Epidermal melanocyte (primary cell): ENCODE measurements at regions not wholly inside any gene's neighbourhood (a gene's known extent, or its start where the extent isn't known, plus 50 kb on each side); places are given as distances from the start of the nearest gene placed in this dataset.
"Not testable (repeated sequence)": the region's sequence is repeated elsewhere in the genome, so short reads cannot be mapped to it uniquely, and the experiment has no call there.

Experiments
- DNase-seq: peaks from one replicate; pipeline ENCODE4 v3.0.0; 2011; ENCODE audit warnings: low spot score; ENCODE audit not compliant: insufficient read length

DNA sequence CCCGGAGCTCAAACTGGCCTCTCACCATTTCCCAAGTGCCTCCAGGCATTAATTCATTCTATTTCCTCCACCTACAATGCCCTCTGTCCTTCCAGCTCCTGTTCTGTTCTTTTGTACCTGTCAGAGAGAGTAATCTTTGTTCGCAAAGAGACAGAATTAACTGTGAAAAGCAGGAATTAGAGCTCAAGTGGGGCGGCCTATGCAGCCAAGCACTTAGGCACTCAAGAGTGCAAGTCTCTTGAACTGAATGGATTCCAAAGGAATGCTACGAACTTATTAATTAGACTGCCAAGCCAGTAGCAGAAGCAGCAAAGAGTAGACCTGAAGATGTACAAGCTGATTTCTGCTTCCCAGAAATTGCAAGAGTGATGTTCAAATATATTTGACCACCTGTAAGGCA lies 338.3 kb upstream of the AUTS2 start:
- no peak for DNase-seq

DNA sequence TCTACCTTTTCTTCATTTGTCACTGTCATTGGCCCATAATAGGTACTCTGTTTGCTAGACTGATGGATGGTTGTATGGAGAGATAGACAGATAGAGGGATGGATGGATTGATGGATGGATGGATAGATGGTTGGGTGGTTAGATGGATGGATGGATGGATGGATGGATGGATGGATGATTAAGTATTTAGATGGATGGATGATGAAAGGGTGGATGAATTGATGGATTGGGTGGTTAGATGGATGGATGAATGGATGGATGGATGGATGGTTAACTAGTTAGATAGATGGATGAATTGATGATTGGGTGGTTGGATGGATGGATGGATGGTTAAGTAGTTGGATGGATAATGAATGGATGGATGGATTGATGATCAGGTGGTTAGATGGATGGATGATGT lies 334.7 kb upstream of the AUTS2 start:
- no peak for DNase-seq

DNA sequence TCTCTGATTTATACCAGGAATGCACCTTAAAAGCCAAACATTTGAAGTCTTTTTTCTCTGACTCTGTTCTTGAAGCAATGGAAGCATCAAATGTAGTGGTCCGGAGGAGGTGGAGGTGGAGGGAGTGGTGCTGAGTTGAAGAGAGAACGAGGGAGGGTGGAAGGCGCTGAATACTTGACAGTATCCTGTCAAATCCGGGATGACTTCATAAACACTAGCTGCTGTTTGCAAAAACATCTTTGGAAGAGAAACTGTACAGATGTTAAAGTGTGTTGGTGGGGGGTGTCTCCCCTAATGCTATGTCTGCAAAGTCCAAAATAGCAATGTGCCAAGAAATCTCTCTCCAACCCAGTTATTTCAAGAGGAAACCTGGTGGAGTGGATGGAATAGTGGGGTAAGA lies 328.5 kb upstream of the AUTS2 start:
- no peak for DNase-seq

DNA sequence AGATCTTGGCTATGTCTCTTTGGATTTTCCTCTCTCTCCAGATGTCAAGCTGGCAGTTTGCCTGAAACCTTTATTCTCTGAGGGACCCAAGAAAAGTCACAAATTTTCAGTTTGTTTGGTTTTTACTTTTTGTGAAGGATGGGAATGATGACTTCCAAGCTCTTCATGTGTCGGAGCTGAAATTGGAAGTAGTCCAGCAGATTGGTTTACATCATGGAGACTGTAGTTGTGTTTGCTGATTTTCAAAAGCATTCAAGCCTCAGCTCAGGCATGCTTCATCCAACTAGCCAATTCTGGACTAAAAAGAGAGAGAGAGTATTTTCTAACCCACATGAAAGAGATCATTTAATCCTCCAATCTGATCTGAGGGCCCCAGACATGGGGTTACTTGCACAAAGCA lies 326.2 kb upstream of the AUTS2 start:
- no peak for DNase-seq

DNA sequence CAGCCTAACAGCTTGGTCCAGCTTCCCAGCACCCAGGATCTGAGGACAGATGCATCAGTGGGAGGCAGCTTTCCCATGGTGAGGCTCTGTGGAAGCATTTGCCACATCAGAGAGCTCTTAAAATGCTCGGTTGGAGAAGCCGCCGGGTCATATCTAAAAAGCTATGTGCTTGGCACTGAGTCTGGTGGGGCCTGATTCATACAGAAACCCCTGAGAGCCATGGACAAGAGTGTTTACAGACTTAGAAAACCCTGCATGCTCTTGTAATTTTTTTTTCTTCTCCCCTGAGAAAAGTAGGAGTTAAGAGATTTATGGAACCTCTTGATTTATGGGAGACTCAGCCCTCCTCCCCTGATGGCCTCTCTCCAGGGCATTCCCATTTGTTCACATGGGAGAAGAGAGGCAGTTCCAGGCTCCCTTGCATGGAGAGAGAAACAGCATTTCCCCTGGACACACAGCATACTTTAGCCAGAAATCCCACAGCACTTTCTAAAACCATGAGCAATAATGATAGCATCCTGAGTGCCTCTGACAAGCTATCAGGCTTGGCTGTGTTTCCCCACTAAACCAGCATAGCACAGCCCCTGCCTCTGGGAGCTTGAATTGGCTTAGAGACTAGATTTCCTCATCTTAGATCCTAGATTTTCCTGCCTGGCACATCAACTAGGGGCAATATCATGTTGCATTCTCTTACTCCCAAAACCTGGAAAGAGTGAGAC lies 322.1 kb upstream of the AUTS2 start:
- no peak for DNase-seq

DNA sequence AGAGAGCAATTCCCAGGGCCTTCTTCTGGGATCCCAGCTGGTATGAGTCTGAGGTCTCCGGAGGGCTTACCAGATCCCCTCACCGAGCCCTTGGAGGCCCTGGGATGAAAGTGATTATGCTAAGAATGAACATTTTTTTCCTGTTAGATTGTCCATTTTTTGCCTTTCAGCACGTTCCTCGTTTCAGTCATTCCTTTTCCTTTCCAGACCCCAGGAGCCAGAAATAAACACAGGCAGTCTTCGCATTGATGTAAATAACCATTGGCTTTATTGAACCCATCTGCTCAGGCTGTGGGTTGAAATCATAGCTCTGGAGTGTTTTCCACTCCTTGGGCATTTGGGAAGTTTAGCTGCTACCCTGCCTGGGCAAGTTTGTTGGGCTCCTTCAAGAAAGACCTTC lies 320.9 kb upstream of the AUTS2 start:
- no peak for DNase-seq

DNA sequence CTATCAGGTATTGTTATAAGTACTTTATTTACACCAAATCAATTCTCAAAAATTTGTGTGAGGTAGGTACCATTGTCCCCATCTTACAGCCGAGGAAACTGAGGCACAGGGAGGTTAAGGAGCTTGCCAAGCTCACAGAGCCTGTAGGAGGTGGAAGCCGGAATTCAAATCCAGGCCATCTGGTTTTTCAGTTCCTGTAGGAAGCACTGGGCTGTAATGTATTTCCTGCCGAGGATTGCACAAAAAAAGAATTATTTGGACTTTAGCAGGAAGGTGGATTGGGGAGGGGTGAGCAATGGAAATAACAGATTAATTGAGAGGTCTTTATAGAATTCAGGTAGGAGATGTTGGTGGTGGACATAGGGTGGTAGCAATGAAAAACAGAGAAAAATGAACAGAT lies 315.3 kb upstream of the AUTS2 start:
- DNase-seq = no peak

DNA sequence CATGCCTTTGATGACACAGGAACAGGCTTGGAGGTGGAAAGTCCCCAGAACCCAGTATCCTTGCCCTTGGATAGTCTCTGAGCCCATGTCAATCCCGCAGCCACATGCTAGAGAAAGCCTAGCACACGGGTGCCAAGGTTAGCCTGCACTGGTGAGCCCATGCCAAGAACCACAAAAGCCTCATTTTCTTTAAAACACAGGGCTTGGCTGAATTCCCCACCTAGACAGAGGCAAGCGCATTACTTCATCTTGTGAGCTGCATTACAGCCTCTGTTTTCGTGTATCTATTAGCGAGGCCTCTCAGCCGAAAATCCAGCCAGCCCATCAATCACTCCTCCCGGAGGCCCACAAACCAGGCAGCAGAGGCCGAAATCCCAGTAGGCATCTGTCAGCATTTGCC lies 314.9 kb upstream of the AUTS2 start:
- DNase-seq = no peak

DNA sequence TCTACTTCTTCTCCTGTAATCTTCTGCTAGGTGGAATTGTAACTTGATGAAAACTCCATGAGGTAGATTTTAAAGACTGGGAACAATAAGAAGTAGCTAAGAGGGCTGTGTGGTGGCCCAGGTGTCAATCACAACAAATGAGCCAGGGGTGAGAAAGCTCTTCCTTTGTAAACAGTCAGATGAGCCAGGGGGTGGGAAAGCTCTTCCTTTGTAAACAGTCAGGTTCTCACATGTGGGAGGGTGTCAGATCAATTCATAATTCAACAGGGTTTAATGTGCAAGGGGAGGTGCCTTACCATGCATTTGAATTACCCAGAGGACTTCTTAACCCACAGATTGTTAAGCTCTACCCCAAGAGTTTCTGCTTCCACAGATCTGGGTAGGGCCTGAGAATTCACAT lies 312.4 kb upstream of the AUTS2 start:
- no peak for DNase-seq

DNA sequence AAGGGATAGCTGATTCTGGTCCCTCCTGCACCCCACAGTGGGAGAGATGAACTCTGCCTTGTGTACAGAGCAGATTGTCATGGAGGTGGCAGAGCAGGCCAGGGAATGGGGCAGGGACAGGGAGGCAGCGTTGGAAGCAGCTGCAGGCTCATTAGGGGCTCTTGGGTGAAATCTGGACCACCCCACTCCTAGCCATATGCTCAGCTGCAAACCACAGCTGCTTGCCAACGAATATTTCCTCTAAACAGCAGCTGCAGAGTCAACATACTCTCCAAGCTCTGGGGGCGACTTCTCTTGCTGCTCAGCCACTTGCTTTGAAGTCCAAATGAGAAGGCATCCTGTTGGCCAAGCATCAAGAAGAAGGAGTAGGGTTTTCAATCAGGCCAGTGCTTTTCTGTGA lies 302.3 kb upstream of the AUTS2 start:
- no peak for DNase-seq

DNA sequence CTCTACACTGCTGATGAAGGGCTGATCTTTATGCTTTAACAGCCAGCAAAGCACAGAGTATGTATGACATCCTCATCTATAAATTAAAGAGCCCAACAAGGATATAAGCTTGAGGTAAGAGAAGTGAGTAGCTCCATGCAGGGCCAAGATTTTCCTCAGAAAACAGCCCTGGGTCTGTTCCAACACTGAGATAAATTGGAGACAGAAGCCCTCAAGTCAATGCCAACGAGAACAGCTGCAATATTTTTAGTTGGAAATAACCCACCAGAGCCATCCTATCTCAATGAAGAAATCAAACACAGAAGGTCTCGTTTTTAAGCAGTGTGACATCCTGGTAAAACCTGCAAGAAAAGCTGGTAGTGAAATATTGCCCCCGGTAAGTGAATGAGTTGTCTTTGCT lies 297.0 kb upstream of the AUTS2 start:
- no peak for DNase-seq

DNA sequence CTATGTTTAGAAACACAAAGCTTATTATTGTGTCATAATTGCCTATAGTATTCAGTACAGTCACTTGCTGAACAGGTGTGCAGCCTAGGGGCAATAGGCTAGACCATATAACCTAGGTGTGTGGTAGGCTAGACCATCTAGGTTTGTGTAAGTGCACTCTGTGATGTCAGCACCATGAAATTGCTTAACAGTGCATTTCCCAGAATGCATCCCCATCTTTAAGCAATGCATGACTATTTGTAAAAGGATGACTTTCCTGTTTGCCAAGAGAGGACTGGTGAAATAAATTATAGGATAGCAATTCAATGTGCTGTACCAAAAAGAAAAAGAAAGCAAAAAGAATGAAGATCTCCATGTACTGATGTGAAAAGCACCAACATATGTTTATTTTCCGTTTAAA lies 288.7 kb upstream of the AUTS2 start:
- no peak for DNase-seq

DNA sequence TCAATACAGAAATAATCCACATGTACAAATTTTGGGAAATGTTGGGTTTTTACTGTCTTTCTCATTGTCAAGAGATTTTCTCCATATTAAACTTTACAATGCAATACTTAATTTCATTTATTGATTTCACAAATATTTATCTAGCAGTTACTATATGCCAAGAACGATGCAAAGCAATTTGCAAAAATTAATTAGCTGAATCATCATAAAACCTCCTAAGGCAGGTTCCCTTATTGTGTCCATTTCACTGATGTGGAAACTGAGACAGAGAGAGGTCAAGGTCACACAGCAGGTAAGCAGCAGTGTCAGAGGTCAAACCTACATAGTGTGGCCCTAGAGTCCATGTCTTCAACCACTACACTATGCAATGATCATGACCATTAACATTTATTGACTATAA lies 286.8 kb upstream of the AUTS2 start:
- DNase-seq = no peak

DNA sequence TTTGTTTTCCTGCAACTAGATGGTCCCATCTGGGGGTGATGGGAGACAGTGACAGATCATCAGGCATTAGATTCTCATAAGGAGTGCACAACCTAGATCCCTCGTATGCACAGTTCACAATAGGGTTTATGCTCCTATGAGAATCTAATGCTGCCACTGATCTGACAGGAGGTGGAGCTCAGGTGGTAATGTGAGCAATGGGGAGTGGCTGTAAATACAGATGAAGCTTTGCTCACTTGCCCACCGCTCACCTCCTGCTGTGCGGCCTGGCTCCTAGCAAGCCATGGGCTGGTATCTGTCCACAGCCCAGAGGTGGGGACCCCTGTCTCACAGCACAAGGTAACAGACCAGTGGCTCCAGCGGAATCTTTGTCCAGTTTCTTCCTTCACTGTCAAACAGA lies 284.4 kb upstream of the AUTS2 start:
- DNase-seq = not testable (repeated sequence)

DNA sequence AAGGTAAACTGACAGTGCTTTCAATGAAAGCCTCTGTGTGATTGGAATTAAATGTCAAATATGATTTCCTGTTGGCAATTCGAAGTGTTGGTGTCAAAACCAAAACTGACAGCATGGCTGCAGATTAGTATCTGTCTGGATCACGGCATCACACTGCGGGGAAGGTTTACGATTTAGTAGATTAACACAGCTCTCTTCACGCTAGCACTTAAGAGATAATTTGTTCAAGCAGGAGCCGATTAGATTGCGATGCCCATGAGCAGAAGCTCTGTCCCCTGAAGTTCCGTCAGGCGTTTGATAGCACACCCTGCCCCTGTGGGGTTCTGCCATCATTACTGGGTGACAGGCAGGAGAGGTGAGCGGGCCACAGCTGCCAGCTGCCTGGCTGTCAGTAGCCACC lies 279.5 kb upstream of the AUTS2 start:
- no peak for DNase-seq

DNA sequence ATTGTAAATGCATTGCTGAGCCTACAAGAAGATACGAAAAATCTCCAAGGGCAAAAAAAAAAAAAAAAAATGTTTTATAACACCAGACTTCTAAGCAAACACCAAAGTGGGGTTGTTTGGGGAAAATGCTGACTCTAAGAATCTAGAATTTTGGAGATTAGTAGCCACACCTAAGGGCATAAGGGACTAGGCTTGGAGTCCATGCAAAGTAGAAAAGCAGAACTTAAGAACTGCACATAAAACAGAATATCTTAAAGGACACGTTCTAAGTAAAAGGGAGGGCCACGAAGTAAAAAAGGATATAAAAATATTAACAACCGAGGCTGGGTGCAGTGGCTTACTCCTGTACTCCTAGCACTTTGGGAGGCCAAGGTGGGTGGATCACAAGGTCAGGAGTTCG lies 269.8 kb upstream of the AUTS2 start:
- no peak for DNase-seq

DNA sequence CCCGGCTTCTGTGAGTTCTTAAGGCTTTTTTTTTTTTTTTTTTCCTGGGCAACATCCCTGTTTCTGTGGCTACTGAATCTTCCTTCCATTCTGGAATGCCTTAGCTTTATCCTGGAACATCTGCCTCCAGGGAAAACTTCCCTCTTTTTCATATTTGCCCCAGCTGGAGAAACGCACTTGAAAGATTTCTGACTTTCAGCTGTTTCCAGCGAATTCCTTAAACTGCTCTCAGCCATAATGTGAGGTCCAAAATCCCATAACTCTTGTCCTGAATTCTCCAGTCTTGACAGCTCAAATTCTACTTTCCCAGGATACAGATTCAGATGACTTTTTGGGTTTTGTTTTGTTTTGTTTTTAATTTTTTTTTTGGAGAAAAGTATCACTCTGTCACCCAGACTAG lies 263.6 kb upstream of the AUTS2 start:
- no peak for DNase-seq

DNA sequence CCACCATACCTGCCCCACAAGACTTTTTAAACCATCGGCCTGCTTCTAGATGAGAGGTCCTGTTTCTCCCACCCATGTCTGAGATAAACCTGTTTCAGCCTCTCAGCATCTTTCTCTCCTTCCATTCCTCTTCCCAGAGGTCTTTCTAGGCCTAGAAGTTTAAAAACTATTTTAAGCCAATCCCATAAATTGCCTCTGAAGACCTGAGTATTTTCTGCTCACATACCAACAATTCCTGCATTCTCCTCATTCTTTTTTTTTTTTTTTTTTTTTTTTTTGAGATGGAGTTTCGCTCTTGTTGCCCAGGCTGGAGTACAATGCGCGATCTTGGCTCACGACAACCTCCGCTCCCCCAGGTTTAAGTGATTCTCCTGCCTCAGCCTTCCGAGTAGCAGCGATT lies 262.9 kb upstream of the AUTS2 start:
- no peak for DNase-seq

DNA sequence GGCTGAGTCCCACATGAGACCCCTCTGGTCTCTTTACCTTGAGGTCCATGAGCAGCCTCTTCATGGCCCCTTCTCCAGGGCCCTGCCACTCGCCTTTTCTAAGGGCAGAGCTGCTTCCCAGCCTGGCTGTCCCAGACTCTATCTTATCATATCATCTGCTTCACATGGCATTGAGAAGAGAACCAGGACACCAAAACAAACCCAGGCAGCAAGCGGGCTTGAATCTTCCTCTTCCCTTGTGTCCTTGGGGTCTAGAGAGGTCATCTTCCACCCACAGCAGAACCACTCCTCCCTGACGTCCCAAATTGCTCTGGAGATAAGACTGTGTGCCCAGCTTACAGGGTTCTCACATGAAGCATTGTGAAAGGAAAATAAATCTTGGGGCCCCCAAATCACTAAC lies 261.3 kb upstream of the AUTS2 start:
- no peak for DNase-seq

DNA sequence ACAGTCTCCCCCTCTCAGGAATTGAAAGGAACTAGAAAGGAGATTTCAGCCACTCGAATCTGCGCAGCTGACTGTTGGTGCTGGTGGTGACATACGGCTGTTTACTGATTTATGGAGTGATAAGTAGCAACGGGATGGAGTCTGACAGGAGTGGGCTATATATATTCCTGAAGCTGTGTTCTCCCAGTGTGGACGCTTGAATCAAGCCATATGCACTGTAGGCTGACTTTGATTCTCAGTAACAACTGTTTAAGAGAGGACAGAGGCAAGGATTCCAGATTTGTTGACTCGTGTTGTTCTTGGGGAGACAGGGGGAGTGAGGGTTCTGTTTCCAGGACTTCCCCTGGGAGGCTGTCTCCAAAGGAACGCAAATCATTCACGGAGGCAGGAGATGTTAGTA lies 260.1 kb upstream of the AUTS2 start:
- DNase-seq = no peak

DNA sequence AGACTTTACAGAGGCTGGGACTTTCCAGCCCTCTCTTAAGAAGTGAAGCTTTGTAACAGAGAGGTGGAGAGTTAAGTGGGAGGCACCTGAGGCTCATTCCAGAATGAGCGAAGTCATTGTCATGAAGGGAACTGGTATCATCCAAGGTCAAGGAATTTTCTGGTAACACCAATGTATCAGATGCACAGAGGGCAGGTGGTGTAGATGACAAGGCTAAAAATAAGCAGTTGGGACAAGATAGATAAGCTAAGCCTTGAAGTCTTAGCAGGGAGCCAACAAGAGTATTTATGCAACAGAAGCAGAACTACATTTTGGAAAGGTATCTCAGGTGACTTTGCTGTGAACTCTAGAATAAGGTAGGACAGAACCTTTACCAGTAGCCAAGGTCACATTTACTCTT lies 257.0 kb upstream of the AUTS2 start:
- no peak for DNase-seq

DNA sequence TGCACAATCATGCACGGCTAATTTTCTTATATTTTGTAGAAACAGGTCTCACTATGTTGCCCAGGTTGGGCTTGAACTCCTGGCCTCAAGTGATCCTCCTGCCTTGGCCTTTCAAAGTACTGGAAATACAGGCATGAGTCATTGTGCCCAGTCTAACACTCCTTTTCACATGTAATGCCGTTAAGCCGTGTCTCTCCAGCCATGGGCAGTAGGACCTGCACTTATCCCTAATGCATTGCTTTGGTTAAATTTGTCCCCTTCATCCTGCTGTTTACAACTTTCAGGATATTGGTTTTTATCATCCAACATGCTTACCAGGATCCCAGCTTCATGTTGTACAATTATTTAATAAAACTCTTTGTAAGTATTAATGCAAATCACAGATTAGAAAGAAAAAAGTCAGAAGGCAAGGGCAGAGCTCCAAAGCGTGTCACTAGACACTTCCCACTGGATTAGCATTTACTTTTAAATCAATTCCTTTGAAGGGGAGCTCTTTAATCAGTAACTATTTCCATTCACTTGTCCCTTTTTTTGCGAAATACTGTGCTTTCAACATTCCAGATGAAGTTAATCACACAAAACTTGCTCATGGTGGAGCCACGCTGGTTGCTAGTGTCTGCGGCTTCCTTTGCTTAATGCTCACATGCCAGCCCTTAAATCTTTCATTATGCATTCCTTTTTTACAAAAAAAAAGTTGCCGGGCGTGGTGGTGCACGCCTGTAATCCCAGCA lies 256.0 kb upstream of the AUTS2 start:
- no peak for DNase-seq

DNA sequence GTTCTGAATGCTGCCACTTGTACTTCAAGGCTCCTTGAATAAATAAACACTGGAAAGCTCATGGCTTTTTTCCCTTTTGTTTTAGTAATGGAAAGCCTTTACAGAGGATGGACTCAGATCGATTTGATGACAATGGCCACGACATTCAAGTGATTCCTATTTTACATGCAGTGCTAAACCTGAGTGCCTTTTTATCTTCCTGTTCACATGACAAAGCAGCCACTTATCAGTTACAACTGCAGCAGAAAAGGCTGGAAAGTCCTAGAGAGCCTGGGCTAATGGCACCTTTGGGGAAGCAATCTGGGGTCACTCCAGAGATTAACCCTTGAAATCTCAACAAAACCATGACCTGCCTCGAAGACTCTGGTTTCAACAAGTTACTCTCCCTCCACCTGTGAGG lies 249.0 kb upstream of the AUTS2 start:
- DNase-seq = no peak
